PC-3 (cell line): ENCODE measurements at regions not wholly inside any gene's neighbourhood (a gene's known extent, or its start where the extent isn't known, plus 50 kb on each side); places are given as distances from the start of the nearest gene placed in this dataset.

Source experiments
- ATAC-seq: fragments of 200-7000 bp; cut with Tn5 transposase; 2 replicates; pipeline ENCODE4 v1.9.1; 2020; ENCODE audit warnings: mild to moderate bottlenecking, moderate library complexity
- BruUV-seq: library from RNA; stranded (reverse); fragments of 400-500 nt; replicated peaks from 2 replicates; lab custom pipeline; 2021; lab: Mats Ljungman, UMichigan
- CTCF ChIA-PET: fragments of 300-600 bp; sonication (Branson Sonifier 250); formaldehyde crosslinking; loops from one replicate; lab custom pipeline; 2022; ENCODE audit warnings: antibody characterized with exemption; lab: Charles Lee
- POLR2A ChIA-PET: fragments of 300-600 bp; sonication (Branson Sonifier 250); formaldehyde crosslinking; loops from one replicate; lab custom pipeline; 2022; ENCODE audit warnings: antibody characterized with exemption; ENCODE audit not compliant: unreplicated experiment; lab: Charles Lee
- DNase-seq: peaks from one replicate; pipeline ENCODE4 v3.0.0-alpha.2; 2015
- H2AFZ ChIP-seq: fragments of 300-600 bp; sonication (generic); 2 replicates; pipeline ENCODE4 v1.6.0; 2016; ENCODE audit warnings: antibody characterized with exemption, low read length
- H3F3A ChIP-seq: fragments of 300-600 bp; sonication (generic); one replicate; pipeline ENCODE4 v1.6.0; 2017; ENCODE audit warnings: antibody characterized with exemption, low read length, control low read depth, mild to moderate bottlenecking; ENCODE audit not compliant: unreplicated experiment
- H3K27ac ChIP-seq: fragments of 300-600 bp; sonication (generic); 2 replicates; pipeline ENCODE4 v1.5.1; 2016; ENCODE audit warnings: mild to moderate bottlenecking, low read length
- H3K27me3 ChIP-seq: fragments of 300-600 bp; sonication (generic); 2 replicates; pipeline ENCODE4 v1.6.1; 2016; ENCODE audit warnings: low read length, mixed read lengths
- H3K36me3 ChIP-seq: fragments of 300-600 bp; sonication (generic); 2 replicates; pipeline ENCODE4 v1.6.1; 2016; ENCODE audit warnings: low read depth, mixed run types, low read length, mixed read lengths
- H3K4me1 ChIP-seq: fragments of 300-600 bp; sonication (generic); 2 replicates; pipeline ENCODE4 v1.5.1; 2016; ENCODE audit warnings: low read length; ENCODE audit not compliant: insufficient read depth
- H3K4me2 ChIP-seq: fragments of 300-600 bp; sonication (generic); 2 replicates; pipeline ENCODE4 v1.6.0; 2016; ENCODE audit warnings: low read length
- H3K4me3 ChIP-seq: fragments of 300-600 bp; sonication (generic); 2 replicates; pipeline ENCODE4 v1.5.1; 2016; ENCODE audit warnings: mild to moderate bottlenecking, low read length, mixed read lengths
- H3K79me2 ChIP-seq: fragments of 300-600 bp; sonication (generic); 2 replicates; pipeline ENCODE4 v1.6.1; 2017; ENCODE audit warnings: low read length, mixed read lengths
- H3K9ac ChIP-seq: fragments of 300-600 bp; sonication (generic); 2 replicates; pipeline ENCODE4 v1.6.0; 2016; ENCODE audit warnings: mild to moderate bottlenecking, low read length
- H3K9me2 ChIP-seq: fragments of 300-600 bp; sonication (generic); replicated peaks from 2 replicates; pipeline ENCODE4 v1.6.1; 2016; ENCODE audit warnings: mixed run types, low read length, mixed read lengths
- H3K9me3 ChIP-seq: fragments of 300-600 bp; sonication (generic); 2 replicates; pipeline ENCODE4 v1.6.1; 2016; ENCODE audit warnings: low read length, mixed read lengths
- H4K20me1 ChIP-seq: fragments of 300-600 bp; sonication (generic); 2 replicates; pipeline ENCODE4 v1.6.1; 2016; ENCODE audit warnings: low read length, mixed read lengths
- CTCF ChIP-seq: fragments of 300-600 bp; sonication (generic); conservative IDR thresholded peaks from 2 replicates; pipeline ENCODE4 v1.5.1; 2017; ENCODE audit warnings: antibody characterized with exemption, low read depth, mild to moderate bottlenecking, low read length
- EZH2 ChIP-seq: fragments of 300-600 bp; sonication (generic); IDR thresholded peaks from one replicate; pipeline ENCODE4 v1.6.1; 2017; ENCODE audit warnings: antibody characterized with exemption, mild to moderate bottlenecking, low read length; ENCODE audit not compliant: unreplicated experiment
- EZH2phosphoT487 ChIP-seq: fragments of 300-600 bp; sonication (generic); IDR thresholded peaks from 2 replicates; pipeline ENCODE4 v1.6.1; 2018; ENCODE audit warnings: mild to moderate bottlenecking, antibody characterized with exemption, low read length, borderline replicate concordance
- intact Hi-C: fragments of 100-400 bp; cut with micrococcal nuclease; formaldehyde crosslinking; loops from 2 replicates; pipeline ENCODE4 v1.9.0; 2023

GRCh38 chr4:110268790-110269189, 70.4 kb upstream of the ELOVL6 start:
- no peaks in the 10 kb centered on the region for H3K79me2 ChIP-seq
- H3K27ac ChIP-seq = no peak overlapping the region
- ChIA-PET CTCF (no interaction called here), POLR2A (no interaction called here)
- BruUV-seq = no TSS peak
- H3K9ac ChIP-seq = no peak overlapping the region
- no peaks in the 10 kb centered on the region for H3F3A ChIP-seq
- TF ChIP-seq CTCF = no peak
- TF ChIP-seq EZH2 = no peak
- no peak for TF ChIP-seq EZH2phosphoT487
- H3K4me3 ChIP-seq = no peak overlapping the region
- H3K36me3 ChIP-seq = no peaks in the 10 kb centered on the region
- H3K27me3 ChIP-seq = no peaks in the 10 kb centered on the region
- no peaks in the 10 kb centered on the region for H3K9me2 ChIP-seq
- DNase-seq (no peak), ATAC-seq (no peak)
- no peak overlapping the region for H2AFZ ChIP-seq
- intact Hi-C loops = no loop called here
- H3K4me1 ChIP-seq = no peaks in the 10 kb centered on the region
- H3K4me2 ChIP-seq = no peak overlapping the region
- H3K9me3 ChIP-seq = no peaks in the 10 kb centered on the region
- H4K20me1 ChIP-seq = no peaks in the 10 kb centered on the region

GRCh38 chr4:110268352-110268751, 69.9 kb upstream of the ELOVL6 start:
- ATAC-seq = no peak

More at GRCh38 chr4:110268352-110268751, 69.9 kb upstream of the ELOVL6 start:
- CTCF ChIA-PET = no interaction called here
- no peaks in the 10 kb centered on the region for H3F3A ChIP-seq
- H3K4me3 ChIP-seq = no peak overlapping the region
- intact Hi-C loops = no loop called here
- no TSS peak for BruUV-seq
- no peak overlapping the region for H3K9ac ChIP-seq
- no peaks in the 10 kb centered on the region for H3K79me2 ChIP-seq
- H3K27ac ChIP-seq = no peak overlapping the region
- no peaks in the 10 kb centered on the region for H3K9me3 ChIP-seq
- no peak for DNase-seq
- H3K36me3 ChIP-seq = no peaks in the 10 kb centered on the region
- no peaks in the 10 kb centered on the region for H4K20me1 ChIP-seq
- no peaks in the 10 kb centered on the region for H3K27me3 ChIP-seq
- no peak overlapping the region for H3K4me2 ChIP-seq
- H2AFZ ChIP-seq = no peak overlapping the region
- POLR2A ChIA-PET = no interaction called here
- H3K9me2 ChIP-seq = no peaks in the 10 kb centered on the region
- H3K4me1 ChIP-seq = no peaks in the 10 kb centered on the region
- TF ChIP-seq CTCF (no peak), EZH2 (no peak), EZH2phosphoT487 (no peak)
